ENCODE measurements at regions not wholly inside any gene's neighbourhood (a gene's known extent, or its start where the extent isn't known, plus 50 kb on each side); places are given as distances from the start of the nearest gene placed in this dataset.

DNA sequence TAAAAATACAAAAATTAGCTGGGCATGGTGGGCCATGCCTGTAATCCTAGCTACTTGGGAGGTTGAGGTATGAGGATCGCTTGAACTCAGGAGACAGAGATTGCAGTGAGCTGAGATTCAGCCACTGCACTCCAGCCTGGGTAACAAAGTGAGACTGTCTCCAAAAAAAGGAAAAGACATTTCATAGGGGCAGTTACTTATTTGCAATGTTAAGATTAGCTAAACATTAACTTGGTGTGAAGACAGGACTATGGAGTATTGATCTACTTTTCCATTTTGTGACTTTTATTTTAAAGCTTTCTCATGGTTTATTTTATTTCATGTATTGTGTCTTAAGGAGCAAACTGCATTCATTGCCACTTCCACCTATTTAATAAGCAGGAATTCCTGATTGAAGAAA, 153.0 kb downstream of the UTRN start:
- TF ChIP-seq YY1 (IDR thresholded peaks at IDR 0.05; ENCODE audit: insufficient read depth, insufficient read length) (no peak), ZNF274 (IDR thresholded peaks at IDR 0.05; ENCODE audit: low read depth, low read length) (no peak), SUZ12 (IDR thresholded peaks at IDR 0.05; ENCODE audit: extremely low read depth, insufficient read depth, insufficient read length) (no peak)

Measured in NT2/D1 (cell line).